ENCODE measurements at regions not wholly inside any gene's neighbourhood (a gene's known extent, or its start where the extent isn't known, plus 50 kb on each side); places are given as distances from the start of the nearest gene placed in this dataset.

DNA sequence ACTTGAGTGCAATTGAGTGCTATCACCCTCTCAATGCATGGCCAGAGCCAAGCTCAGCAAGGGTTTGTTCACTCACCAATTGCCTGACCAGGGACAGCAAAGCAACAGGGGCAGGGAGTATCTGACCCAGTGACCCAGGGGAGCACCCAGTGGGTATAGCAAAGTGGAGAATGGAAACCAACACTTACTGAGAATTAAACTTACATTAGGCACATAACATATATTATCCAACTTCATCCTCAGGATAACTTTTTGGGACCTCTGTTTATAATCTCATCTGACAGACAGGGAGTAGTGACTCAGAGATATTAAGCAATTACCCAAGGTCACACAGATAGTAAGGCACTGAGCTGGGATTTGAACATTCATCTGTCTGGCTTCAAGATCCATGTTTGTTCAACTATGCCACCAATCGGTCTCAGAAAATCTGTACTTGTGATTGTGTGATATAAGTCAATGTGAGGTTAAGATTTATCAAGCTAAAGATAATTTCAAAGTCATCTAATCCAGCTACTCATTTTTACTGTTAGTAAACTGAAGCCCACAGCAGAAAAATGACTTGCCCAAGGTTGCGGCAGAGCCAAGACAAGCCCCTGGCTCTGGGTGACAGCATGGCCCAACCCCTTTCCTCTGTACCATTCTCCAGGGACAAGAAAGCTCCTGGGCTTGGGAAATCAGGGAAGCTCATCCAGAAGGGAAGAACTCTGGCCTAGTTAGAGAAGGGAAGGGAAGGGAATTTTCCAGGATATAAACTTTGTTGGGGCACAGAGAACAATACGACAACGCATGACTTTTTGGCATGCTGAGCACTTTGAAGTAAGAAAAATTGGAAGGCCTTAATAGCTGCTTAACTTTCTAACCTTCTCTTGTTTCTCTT, 138.0 kb upstream of the SMAD3 start:
- TF ChIP-seq, protein P1, sequence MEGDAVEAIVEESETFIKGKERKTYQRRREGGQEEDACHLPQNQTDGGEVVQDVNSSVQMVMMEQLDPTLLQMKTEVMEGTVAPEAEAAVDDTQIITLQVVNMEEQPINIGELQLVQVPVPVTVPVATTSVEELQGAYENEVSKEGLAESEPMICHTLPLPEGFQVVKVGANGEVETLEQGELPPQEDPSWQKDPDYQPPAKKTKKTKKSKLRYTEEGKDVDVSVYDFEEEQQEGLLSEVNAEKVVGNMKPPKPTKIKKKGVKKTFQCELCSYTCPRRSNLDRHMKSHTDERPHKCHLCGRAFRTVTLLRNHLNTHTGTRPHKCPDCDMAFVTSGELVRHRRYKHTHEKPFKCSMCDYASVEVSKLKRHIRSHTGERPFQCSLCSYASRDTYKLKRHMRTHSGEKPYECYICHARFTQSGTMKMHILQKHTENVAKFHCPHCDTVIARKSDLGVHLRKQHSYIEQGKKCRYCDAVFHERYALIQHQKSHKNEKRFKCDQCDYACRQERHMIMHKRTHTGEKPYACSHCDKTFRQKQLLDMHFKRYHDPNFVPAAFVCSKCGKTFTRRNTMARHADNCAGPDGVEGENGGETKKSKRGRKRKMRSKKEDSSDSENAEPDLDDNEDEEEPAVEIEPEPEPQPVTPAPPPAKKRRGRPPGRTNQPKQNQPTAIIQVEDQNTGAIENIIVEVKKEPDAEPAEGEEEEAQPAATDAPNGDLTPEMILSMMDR (IDR thresholded peaks at IDR 0.05; ENCODE audit: low read depth, low read length) = no peak
- DNase-seq (ENCODE audit: extremely low read depth, low read depth) = no peak

DNA sequence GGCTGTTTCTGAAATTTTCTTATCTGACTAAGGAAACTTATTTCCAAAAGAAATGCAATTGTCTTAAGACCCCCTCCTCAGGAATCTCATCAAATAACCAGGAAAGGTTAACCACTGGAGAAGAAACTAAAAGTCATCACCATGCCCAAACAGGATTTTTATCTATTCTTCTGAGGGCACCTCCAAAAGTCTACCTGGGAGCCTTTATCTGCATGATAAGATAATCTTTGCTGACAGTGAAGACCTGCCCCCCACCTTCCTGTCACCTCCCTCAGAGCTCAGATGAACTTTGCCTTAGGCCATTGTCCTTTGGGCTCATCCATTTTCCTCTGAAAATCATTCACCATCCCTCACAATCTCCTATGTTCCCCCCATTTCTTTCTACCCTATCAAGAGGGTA, 137.3 kb upstream of the SMAD3 start:
- no peak for DNase-seq (ENCODE audit: extremely low read depth, low read depth)
- TF ChIP-seq, protein P1 (IDR thresholded peaks at IDR 0.05; ENCODE audit: low read depth, low read length) = no peak

- TF ChIP-seq, protein P1 (IDR thresholded peaks at IDR 0.05; ENCODE audit: low read depth, low read length) = no peak
- DNase-seq (ENCODE audit: extremely low read depth, low read depth) = no peak
Measured at GRCh38 chr15:66928784-66929183, 136.6 kb upstream of the SMAD3 start.

- no peak for DNase-seq (ENCODE audit: extremely low read depth, low read depth)
- TF ChIP-seq, protein P1 (IDR thresholded peaks at IDR 0.05; ENCODE audit: low read depth, low read length) = no peak
Measured at GRCh38 chr15:66929843-66930402, 135.5 kb upstream of the SMAD3 start.

GRCh38 chr15:66931768-66932633, 133.4 kb upstream of the SMAD3 start:
- TF ChIP-seq, protein P1 (IDR thresholded peaks at IDR 0.05; ENCODE audit: low read depth, low read length) = no peak
- no peak for DNase-seq (ENCODE audit: extremely low read depth, low read depth)

DNA sequence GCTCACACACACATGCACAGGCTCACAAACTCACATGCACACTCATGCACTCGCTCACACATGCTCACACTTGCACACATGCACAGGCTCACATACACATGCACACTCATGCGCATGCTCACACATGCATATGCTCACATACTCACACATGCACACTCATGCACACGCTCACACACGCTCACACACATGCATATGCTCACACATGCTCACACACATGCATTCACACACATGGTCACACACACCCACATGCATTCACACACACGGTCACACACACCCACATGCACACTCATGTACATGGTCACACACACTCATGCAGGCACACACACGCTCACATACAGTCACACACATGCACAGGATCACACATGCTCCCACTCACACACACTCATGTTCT, 132.8 kb upstream of the SMAD3 start:
- TF ChIP-seq, protein P1 (IDR thresholded peaks at IDR 0.05; ENCODE audit: low read depth, low read length) = no peak
- no peak for DNase-seq (ENCODE audit: extremely low read depth, low read depth)

All from AG09319 (cell line).